22Rv1 (cell line): ENCODE measurements at regions not wholly inside any gene's neighbourhood (a gene's known extent, or its start where the extent isn't known, plus 50 kb on each side); places are given as distances from the start of the nearest gene placed in this dataset.
"Not testable (repeated sequence)": the region's sequence is repeated elsewhere in the genome, so short reads cannot be mapped to it uniquely, and the experiment has no call there.

Source experiments
- H3K27ac ChIP-seq: fragments of 450-650 bp; 2 replicates; pipeline ENCODE4 v1.5.1; 2017
- ZFX ChIP-seq: fragments of 450-650 bp; IDR thresholded peaks from 2 replicates; pipeline ENCODE4 v1.6.1; 2017; ENCODE audit warnings: antibody characterized with exemption, borderline replicate concordance
- TF ChIP-seq, protein P1 (sequence below): fragments of 450-650 bp; IDR thresholded peaks from 2 replicates; pipeline ENCODE4 v1.5.1; 2017; ENCODE audit warnings: mild to moderate bottlenecking

DNA sequence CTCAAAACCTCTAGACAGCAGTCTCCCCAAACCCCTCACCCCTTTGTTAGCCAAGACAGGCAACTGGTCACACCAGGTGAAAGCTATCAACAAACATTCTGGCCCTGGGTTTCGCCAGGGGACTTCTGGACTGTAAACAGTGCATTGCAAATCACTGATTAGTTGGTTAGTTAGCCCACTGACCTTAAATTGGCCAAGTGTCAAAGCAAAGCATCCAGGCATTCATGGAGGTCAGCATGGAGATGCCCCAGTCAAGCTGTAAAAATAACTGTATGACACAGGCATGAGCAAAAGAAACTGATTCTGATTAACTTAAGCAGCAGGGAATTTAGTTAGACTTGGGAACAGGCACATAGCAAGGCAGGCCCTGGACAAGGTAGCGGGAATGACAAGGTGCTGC is 156.0 kb upstream of the TTC29 start:
- TF ChIP-seq ZFX: no peak
- TF ChIP-seq, protein P1, sequence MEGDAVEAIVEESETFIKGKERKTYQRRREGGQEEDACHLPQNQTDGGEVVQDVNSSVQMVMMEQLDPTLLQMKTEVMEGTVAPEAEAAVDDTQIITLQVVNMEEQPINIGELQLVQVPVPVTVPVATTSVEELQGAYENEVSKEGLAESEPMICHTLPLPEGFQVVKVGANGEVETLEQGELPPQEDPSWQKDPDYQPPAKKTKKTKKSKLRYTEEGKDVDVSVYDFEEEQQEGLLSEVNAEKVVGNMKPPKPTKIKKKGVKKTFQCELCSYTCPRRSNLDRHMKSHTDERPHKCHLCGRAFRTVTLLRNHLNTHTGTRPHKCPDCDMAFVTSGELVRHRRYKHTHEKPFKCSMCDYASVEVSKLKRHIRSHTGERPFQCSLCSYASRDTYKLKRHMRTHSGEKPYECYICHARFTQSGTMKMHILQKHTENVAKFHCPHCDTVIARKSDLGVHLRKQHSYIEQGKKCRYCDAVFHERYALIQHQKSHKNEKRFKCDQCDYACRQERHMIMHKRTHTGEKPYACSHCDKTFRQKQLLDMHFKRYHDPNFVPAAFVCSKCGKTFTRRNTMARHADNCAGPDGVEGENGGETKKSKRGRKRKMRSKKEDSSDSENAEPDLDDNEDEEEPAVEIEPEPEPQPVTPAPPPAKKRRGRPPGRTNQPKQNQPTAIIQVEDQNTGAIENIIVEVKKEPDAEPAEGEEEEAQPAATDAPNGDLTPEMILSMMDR: no peak
- no peak overlapping the region for H3K27ac ChIP-seq

DNA sequence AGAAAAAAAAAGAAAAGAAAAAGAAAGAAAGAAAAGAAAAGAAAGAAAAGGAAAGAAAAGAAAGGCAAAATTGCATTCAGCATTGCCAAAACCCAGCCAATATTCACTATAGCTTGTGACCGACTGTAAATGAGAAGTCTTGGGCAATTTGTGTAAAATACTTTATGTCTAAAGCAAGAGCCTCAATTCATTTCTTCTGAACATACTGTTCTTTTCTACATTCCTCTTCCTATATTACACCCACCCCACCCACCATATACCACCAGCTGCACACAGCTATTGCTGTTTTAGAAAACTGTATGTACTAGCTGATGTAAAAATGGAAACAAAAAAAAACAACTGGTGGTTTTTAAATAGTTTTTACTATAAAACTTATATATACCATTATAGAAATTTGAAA is 156.9 kb upstream of the TTC29 start:
- no peak overlapping the region for H3K27ac ChIP-seq

DNA sequence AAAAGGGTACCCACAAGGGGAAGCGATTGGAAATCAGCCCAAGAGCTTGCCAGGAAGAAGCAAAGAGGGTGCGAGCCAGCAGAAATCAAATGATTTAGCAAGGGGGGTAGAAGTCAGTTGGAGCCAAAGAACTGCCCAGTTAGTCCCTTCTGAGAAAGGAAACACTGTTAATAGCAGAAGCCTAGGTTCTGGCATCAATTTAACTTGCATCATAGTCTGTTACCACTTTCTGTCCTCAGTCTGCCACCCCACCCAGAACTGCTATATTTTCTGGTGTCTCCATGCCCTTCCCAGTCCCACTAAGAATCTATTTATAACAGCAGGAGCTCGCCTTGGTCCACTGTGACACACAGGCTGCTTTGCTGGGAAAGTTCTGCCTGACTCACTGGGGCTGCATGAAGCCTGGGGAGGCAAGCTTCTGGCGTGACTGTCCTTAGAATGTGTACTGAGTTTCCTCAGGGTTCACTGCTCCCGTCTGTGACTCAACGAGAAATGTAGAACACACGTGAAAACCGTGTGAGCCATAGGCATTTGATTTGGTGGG is 157.8 kb upstream of the TTC29 start:
- TF ChIP-seq, protein P1: no peak
- no peak for TF ChIP-seq ZFX
- H3K27ac ChIP-seq: no peak overlapping the region

More for the DNA sequence above, 156.9 kb upstream of the TTC29 start:
- no peak for TF ChIP-seq ZFX
- TF ChIP-seq, protein P1: no peak

DNA sequence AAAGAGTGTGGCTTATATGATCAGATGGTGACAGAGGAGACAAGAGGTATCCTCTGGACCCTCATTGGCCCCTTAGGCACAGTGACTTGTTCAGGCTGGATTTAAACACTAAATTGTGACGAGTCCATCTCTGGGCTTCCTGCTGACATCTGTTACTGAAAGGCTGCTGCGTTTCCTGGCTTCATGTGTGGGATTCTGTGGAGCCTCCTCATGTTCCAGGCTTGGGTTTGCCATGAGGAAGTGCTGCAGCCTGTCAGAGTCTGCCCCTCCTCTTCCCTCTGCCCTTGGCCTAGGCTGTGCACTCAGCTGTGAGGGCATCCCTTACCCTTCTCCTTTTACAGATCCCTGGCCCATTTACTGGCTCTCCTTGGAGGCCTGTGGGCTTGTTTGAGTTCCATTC is 159.1 kb upstream of the TTC29 start:
- no peak overlapping the region for H3K27ac ChIP-seq
- TF ChIP-seq, protein P1: no peak
- TF ChIP-seq ZFX: no peak

DNA sequence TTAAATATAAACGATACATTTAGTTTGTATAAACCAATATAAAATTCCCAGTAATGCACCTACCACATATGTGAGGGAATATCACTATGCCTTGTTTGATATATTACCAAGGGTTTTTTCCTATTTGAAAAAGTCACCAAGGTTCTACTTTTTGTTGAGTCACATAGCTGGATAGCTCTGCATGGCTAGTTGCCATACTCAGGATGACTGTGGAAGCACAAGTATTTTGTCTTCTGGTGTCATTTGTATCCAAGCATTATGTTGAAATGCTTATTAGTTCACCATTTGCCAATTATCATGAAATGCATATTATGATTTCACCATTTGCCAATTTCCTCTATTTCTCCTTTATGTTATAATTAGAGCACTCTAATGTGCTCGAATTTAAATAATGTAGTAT is 162.7 kb upstream of the TTC29 start:
- H3K27ac ChIP-seq: no peak overlapping the region
- no peak for TF ChIP-seq ZFX
- TF ChIP-seq, protein P1: no peak

DNA sequence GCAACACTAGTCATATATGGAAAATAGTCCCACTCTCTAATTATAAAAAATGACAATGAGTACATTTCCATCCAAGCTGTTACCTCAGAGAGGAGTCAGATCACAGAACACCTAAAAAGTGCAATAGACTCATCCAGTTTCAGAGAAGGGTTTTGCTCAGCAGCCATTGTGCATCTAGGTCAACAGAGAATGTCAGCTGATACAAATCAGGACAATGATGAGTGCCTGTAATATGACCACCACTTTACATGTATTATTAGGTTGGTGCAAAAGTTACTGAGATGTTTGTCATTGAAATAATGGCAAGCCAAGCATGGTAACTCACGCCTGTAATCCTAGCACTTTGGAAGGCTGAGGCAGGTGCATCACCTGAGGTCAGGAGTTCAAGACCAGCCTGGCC is 164.1 kb upstream of the TTC29 start:
- TF ChIP-seq, protein P1: no peak
- no peak for TF ChIP-seq ZFX
- H3K27ac ChIP-seq: no peak overlapping the region

DNA sequence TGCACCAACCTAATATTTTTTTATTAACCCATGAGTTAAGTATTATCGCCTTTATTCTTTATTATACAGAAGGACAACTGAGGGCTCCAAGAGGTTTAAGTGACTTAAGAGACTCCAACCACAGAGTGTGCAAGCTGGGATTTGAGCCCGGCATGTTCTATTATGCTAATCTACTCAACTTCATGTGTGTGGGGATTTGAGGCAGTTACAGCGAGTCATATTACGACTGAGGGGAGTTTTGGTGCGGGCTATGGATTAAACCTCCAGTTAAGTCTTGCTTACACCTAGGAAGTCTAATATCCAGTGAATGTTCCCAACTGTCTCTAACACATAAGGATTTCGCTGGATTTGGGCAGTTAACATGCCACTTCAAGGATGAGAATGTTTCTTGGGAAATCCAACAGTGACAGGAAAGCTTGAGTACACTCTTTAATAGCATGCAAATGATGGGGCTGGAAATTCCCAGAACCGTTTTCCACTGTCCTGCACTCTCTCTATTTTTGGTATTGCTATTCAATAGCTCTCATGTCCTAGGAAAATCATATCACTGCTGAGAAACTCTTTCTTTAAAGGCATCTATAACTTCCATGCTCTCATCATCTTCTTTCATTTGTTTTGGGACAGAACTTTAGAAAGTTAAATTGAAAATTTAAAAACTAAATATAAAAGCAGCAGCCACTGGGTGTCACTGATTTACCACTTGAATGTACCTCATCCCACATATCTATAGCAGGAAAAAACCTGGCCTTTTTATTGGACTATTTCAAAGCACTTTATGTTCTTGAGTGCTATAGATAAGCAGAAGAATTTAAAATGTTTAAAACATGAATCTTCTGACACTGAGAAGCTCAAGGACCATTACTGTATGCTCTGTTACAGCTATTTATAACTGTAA is 165.1 kb upstream of the TTC29 start:
- TF ChIP-seq, protein P1: peak; percentile 48
- no peak for TF ChIP-seq ZFX

DNA sequence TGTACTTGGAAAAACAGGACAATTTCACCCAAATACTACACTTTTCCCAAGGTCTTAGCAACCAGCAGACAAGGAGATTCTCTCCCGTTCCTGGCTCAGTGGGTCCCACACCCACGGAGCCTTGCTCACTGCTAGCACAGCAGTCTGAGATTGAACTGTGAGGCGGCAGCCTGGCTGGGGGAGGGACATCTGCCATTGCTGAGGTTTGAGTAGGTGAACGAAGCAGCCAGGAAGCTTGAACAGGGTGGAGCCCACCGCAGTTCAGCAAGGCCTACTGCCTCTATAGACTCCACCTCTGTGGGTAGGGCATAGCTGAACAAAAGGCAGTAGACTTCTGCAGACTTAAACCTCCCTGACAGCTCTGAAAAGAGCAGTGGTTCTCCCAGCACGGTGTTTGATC is 166.5 kb upstream of the TTC29 start:
- H3K27ac ChIP-seq: not testable (repeated sequence)

More for the DNA sequence above, 165.1 kb upstream of the TTC29 start:
- H3K27ac ChIP-seq: no peak overlapping the region
